ENCODE measurements at regions not wholly inside any gene's neighbourhood (a gene's known extent, or its start where the extent isn't known, plus 50 kb on each side); places are given as distances from the start of the nearest gene placed in this dataset.

GRCh38 chr2:156098506-156098905, 234.0 kb downstream of the NR4A2 start:
- Mint-ChIP-seq H3K36me3 (ENCODE audit: unreplicated experiment) (no peaks in the 10 kb centered on the region), H3K4me1 (ENCODE audit: low read depth, unreplicated experiment) (no peaks in the 10 kb centered on the region), H3K27me3 (ENCODE audit: unreplicated experiment) (no peaks in the 10 kb centered on the region), H3K4me3 (ENCODE audit: unreplicated experiment) (no peak overlapping the region), H3K9me3 (ENCODE audit: unreplicated experiment) (no peaks in the 10 kb centered on the region), H3K27ac (ENCODE audit: unreplicated experiment) (no peak overlapping the region)
- no peak for DNase-seq
- no peak for TF ChIP-seq CTCF (IDR thresholded peaks at IDR 0.05; ENCODE audit: partially characterized antibody, unreplicated experiment)

GRCh38 chr2:156088587-156088986, 243.9 kb downstream of the NR4A2 start:
- H3K27me3 Mint-ChIP-seq (ENCODE audit: unreplicated experiment) = no peaks in the 10 kb centered on the region
- no peaks in the 10 kb centered on the region for H3K36me3 Mint-ChIP-seq (ENCODE audit: unreplicated experiment)
- no peak overlapping the region for H3K27ac Mint-ChIP-seq (ENCODE audit: unreplicated experiment)
- no peak for DNase-seq
- H3K4me1 Mint-ChIP-seq (ENCODE audit: low read depth, unreplicated experiment) = no peaks in the 10 kb centered on the region
- H3K9me3 Mint-ChIP-seq (ENCODE audit: unreplicated experiment) = peaks cover 2% of the 10 kb centered on the region
- no peak overlapping the region for H3K4me3 Mint-ChIP-seq (ENCODE audit: unreplicated experiment)
- TF ChIP-seq CTCF (IDR thresholded peaks at IDR 0.05; ENCODE audit: partially characterized antibody, unreplicated experiment) = no peak

- H3K36me3 Mint-ChIP-seq (ENCODE audit: unreplicated experiment) = peaks cover 2% of the 10 kb centered on the region
- peaks cover 4% of the 10 kb centered on the region for H3K9me3 Mint-ChIP-seq (ENCODE audit: unreplicated experiment)
- DNase-seq = no peak
- no peaks in the 10 kb centered on the region for H3K27me3 Mint-ChIP-seq (ENCODE audit: unreplicated experiment)
- H3K27ac Mint-ChIP-seq (ENCODE audit: unreplicated experiment) = no peak overlapping the region
- no peak overlapping the region for H3K4me3 Mint-ChIP-seq (ENCODE audit: unreplicated experiment)
- TF ChIP-seq CTCF (IDR thresholded peaks at IDR 0.05; ENCODE audit: partially characterized antibody, unreplicated experiment) = no peak
- no peaks in the 10 kb centered on the region for H3K4me1 Mint-ChIP-seq (ENCODE audit: low read depth, unreplicated experiment)
Observed at GRCh38 chr2:156087875-156088274, 244.6 kb downstream of the NR4A2 start.

GRCh38 chr2:156083763-156084493, 248.6 kb downstream of the NR4A2 start:
- DNase-seq = no peak
- Mint-ChIP-seq H3K36me3 (ENCODE audit: unreplicated experiment) (peaks cover 20% of the 10 kb centered on the region), H3K4me1 (ENCODE audit: low read depth, unreplicated experiment) (no peaks in the 10 kb centered on the region), H3K27me3 (ENCODE audit: unreplicated experiment) (no peaks in the 10 kb centered on the region), H3K9me3 (ENCODE audit: unreplicated experiment) (peaks cover 2% of the 10 kb centered on the region), H3K27ac (ENCODE audit: unreplicated experiment) (no peak overlapping the region), H3K4me3 (ENCODE audit: unreplicated experiment) (no peak overlapping the region)
- TF ChIP-seq CTCF (IDR thresholded peaks at IDR 0.05; ENCODE audit: partially characterized antibody, unreplicated experiment) = no peak

- H3K4me1 Mint-ChIP-seq (ENCODE audit: low read depth, unreplicated experiment) = peaks cover 6% of the 10 kb centered on the region
- no peaks in the 10 kb centered on the region for H3K27me3 Mint-ChIP-seq (ENCODE audit: unreplicated experiment)
- no peak for TF ChIP-seq CTCF (IDR thresholded peaks at IDR 0.05; ENCODE audit: partially characterized antibody, unreplicated experiment)
- peaks cover 2% of the 10 kb centered on the region for H3K9me3 Mint-ChIP-seq (ENCODE audit: unreplicated experiment)
- no peak overlapping the region for H3K27ac Mint-ChIP-seq (ENCODE audit: unreplicated experiment)
- no peak for DNase-seq
- H3K36me3 Mint-ChIP-seq (ENCODE audit: unreplicated experiment) = peaks cover 20% of the 10 kb centered on the region
- H3K4me3 Mint-ChIP-seq (ENCODE audit: unreplicated experiment) = no peak overlapping the region
Observed at GRCh38 chr2:156079845-156080244, 252.7 kb downstream of the NR4A2 start.

All from glutamatergic neuron (in vitro differentiated cells).